GM12872 (cell line): ENCODE measurements at regions not wholly inside any gene's neighbourhood (a gene's known extent, or its start where the extent isn't known, plus 50 kb on each side); places are given as distances from the start of the nearest gene placed in this dataset.

Experiments used
- CTCF ChIP-seq: IDR thresholded peaks from 3 replicates; pipeline ENCODE4 v1.5.1; 2011; ENCODE audit warnings: low read depth, mild to moderate bottlenecking, low read length, moderate library complexity; ENCODE audit not compliant: insufficient read depth

GRCh38 chr17:55887531-55887930 is 136.7 kb downstream of the PCTP start:
- TF ChIP-seq CTCF, result no peak

GRCh38 chr17:55889271-55889670 is 138.4 kb downstream of the PCTP start:
- TF ChIP-seq CTCF, result no peak

- TF ChIP-seq CTCF, result no peak
Measured at GRCh38 chr17:55895112-55895759, 144.4 kb downstream of the PCTP start.

GRCh38 chr17:55897301-55897700 is 146.4 kb downstream of the PCTP start:
- no peak for TF ChIP-seq CTCF

GRCh38 chr17:55898195-55898594 is 147.3 kb downstream of the PCTP start:
- TF ChIP-seq CTCF, result no peak

GRCh38 chr17:55900188-55900587 is 149.3 kb downstream of the PCTP start:
- TF ChIP-seq CTCF, result no peak

GRCh38 chr17:55903028-55903690 is 152.3 kb downstream of the PCTP start:
- TF ChIP-seq CTCF, result no peak
